Kidney (tissue), 13 donors: ENCODE measurements at regions not wholly inside any gene's neighbourhood (a gene's known extent, or its start where the extent isn't known, plus 50 kb on each side); places are given as distances from the start of the nearest gene placed in this dataset.

Experiments used
- DNase-seq, 5 donors: peaks; one replicate each; pipeline ENCODE4 v3.0.0-alpha.2; 2013 to 2020
- FAIRE-seq: peaks from 2 replicates; lab custom pipeline; 2012; peaks lifted over from hg19 to GRCh38; lab: Jason Lieb, UNC
- H3K27ac ChIP-seq, 2 donors: one replicate each; pipeline ENCODE4 v1.7.0; 2013; ENCODE audit warnings: low read depth in 2 of 2, low read length in 2 of 2, inconsistent platforms in 1 of 2
- H3K27me3 ChIP-seq: one replicate; pipeline ENCODE4 v1.7.1; 2013; ENCODE audit warnings: low read length, inconsistent platforms; ENCODE audit not compliant: control insufficient read depth, insufficient read depth
- H3K36me3 ChIP-seq, 3 donors: one replicate each; pipeline versions ENCODE4 v1.7.0 to v1.7.1; 2013; ENCODE audit warnings: low read length in 3 of 3, control low read depth in 1 of 3, inconsistent platforms in 1 of 3; ENCODE audit not compliant: insufficient read depth in 3 of 3, control insufficient read depth in 2 of 3
- H3K4me1 ChIP-seq, 3 donors: one replicate each; pipeline versions ENCODE4 v1.7.0 to v1.7.1; 2013; ENCODE audit warnings: low read length in 3 of 3, inconsistent platforms in 1 of 3, low read depth in 1 of 3; ENCODE audit not compliant: control insufficient read depth in 2 of 3, insufficient read depth in 2 of 3
- H3K4me3 ChIP-seq, 3 donors: one replicate each; pipeline versions ENCODE4 v1.7.0 to v1.8.1; 2013; ENCODE audit warnings: low read length in 3 of 3, control low read depth in 1 of 3, inconsistent platforms in 1 of 3
- H3K9ac ChIP-seq, 3 donors: one replicate each; pipeline versions ENCODE4 v1.7.0 to v1.7.1; 2013; ENCODE audit warnings: low read length in 3 of 3, control low read depth in 1 of 3, inconsistent platforms in 1 of 3
- H3K9me3 ChIP-seq, 3 donors: one replicate each; pipeline versions ENCODE4 v1.7.0 to v1.7.1; 2013; ENCODE audit warnings: low read length in 3 of 3, control low read depth in 1 of 3, inconsistent platforms in 1 of 3; ENCODE audit not compliant: control insufficient read depth in 2 of 3, insufficient read depth in 1 of 3
- CTCF ChIP-seq: IDR thresholded peaks from 3 replicates; pipeline ENCODE4 v1.5.1; 2012; ENCODE audit warnings: mild to moderate bottlenecking, moderate library complexity, borderline replicate concordance; ENCODE audit not compliant: insufficient read depth; ENCODE audit errors: extremely low read depth
- intact Hi-C: fragments of 100-400 bp; cut with DNase I; formaldehyde crosslinking; loops from one replicate; pipeline ENCODE4 v1.11.1; 2022
- donor health status: control.
- donor health status: control.
- donor health status: control.
- donor health status: control.
- donor health status: control.
- donor health status: DM: yes; HTN: yes; CAD: no.
- donor health status: Normal renal cell carcinoma (clear cell type).

GRCh38 chr9:30846651-30847050, 1537.8 kb upstream of the ACO1 start:
- no peak for TF ChIP-seq CTCF
- Histone ChIP-seq H3K27ac (no peak overlapping the region), H3K9ac (no peak overlapping the region), H3K4me1 (no peaks in the 10 kb centered on the region), H3K9me3 (no peaks in the 10 kb centered on the region), H3K4me3 (no peak overlapping the region), H3K27me3 (no peaks in the 10 kb centered on the region), H3K36me3 (no peaks in the 10 kb centered on the region)
- FAIRE-seq (no peak), DNase-seq (no peak)
- intact Hi-C loops = no loop called here

- no peak overlapping the region for H3K4me3 ChIP-seq
- no peaks in the 10 kb centered on the region for H3K27me3 ChIP-seq
- no peak overlapping the region for H3K9ac ChIP-seq
- H3K9me3 ChIP-seq = no peaks in the 10 kb centered on the region
- no peak overlapping the region for H3K27ac ChIP-seq
- intact Hi-C loops = no loop called here
- no peaks in the 10 kb centered on the region for H3K36me3 ChIP-seq
- no peak for DNase-seq
- no peaks in the 10 kb centered on the region for H3K4me1 ChIP-seq
- no peak for TF ChIP-seq CTCF
- no peak for FAIRE-seq
Measured at GRCh38 chr9:30851600-30851999, 1532.8 kb upstream of the ACO1 start.

- Histone ChIP-seq H3K9me3 (no peaks in the 10 kb centered on the region), H3K36me3 (no peaks in the 10 kb centered on the region), H3K27me3 (no peaks in the 10 kb centered on the region), H3K4me1 (no peaks in the 10 kb centered on the region), H3K27ac (no peak overlapping the region), H3K4me3 (no peak overlapping the region), H3K9ac (no peak overlapping the region)
- no peak for TF ChIP-seq CTCF
- DNase-seq = no peak
- intact Hi-C loops = no loop called here
- FAIRE-seq = no peak
Measured at GRCh38 chr9:30900706-30901105, 1483.7 kb upstream of the ACO1 start.

- no peak overlapping the region for H3K9ac ChIP-seq
- H3K4me3 ChIP-seq = no peak overlapping the region
- intact Hi-C loops = no loop called here
- H3K9me3 ChIP-seq = no peaks in the 10 kb centered on the region
- no peak for DNase-seq
- FAIRE-seq = no peak
- no peaks in the 10 kb centered on the region for H3K4me1 ChIP-seq
- H3K36me3 ChIP-seq = no peaks in the 10 kb centered on the region
- no peak for TF ChIP-seq CTCF
- no peak overlapping the region for H3K27ac ChIP-seq
- no peaks in the 10 kb centered on the region for H3K27me3 ChIP-seq
Measured at GRCh38 chr9:30913331-30913730, 1471.1 kb upstream of the ACO1 start.
